ENCODE measurements at regions not wholly inside any gene's neighbourhood (a gene's known extent, or its start where the extent isn't known, plus 50 kb on each side); places are given as distances from the start of the nearest gene placed in this dataset.

- peak; percentile 2 for DNase-seq
Observed at GRCh38 chr10:106175760-106176377, 988.6 kb downstream of the SORCS1 start.

GRCh38 chr10:106173838-106174237 lies 990.7 kb downstream of the SORCS1 start:
- no peak for DNase-seq

GRCh38 chr10:106169241-106169640 lies 995.3 kb downstream of the SORCS1 start:
- no peak for DNase-seq

- no peak for DNase-seq
Observed at GRCh38 chr10:106167946-106168345, 996.6 kb downstream of the SORCS1 start.

GRCh38 chr10:106158241-106158640 lies 1006.3 kb downstream of the SORCS1 start:
- DNase-seq, result no peak

- DNase-seq, result no peak
Observed at GRCh38 chr10:106147021-106147420, 1017.5 kb downstream of the SORCS1 start.

GRCh38 chr10:106139915-106140314 lies 1024.6 kb downstream of the SORCS1 start:
- DNase-seq, result no peak

- no peak for DNase-seq
Observed at GRCh38 chr10:106136175-106136574, 1028.3 kb downstream of the SORCS1 start.

GRCh38 chr10:106134326-106135000 lies 1030.0 kb downstream of the SORCS1 start:
- DNase-seq, result no peak

GRCh38 chr10:106133451-106133850 lies 1031.1 kb downstream of the SORCS1 start:
- no peak for DNase-seq

- no peak for DNase-seq
Observed at GRCh38 chr10:106132956-106133355, 1031.5 kb downstream of the SORCS1 start.

GRCh38 chr10:106114656-106115186 lies 1049.8 kb downstream of the SORCS1 start:
- no peak for DNase-seq

GRCh38 chr10:106111246-106111645 lies 1053.3 kb downstream of the SORCS1 start:
- DNase-seq, result no peak

GRCh38 chr10:106107706-106108105 lies 1056.8 kb downstream of the SORCS1 start:
- DNase-seq, result no peak

GRCh38 chr10:106106114-106106513 lies 1058.4 kb downstream of the SORCS1 start:
- no peak for DNase-seq

GRCh38 chr10:106089855-106090254 lies 1074.7 kb downstream of the SORCS1 start:
- DNase-seq, result no peak

- no peak for DNase-seq
Observed at GRCh38 chr10:106086391-106086790, 1078.1 kb downstream of the SORCS1 start.

GRCh38 chr10:106083572-106083971 lies 1080.9 kb downstream of the SORCS1 start:
- no peak for DNase-seq

- DNase-seq, result no peak
Observed at GRCh38 chr10:106082865-106083264, 1081.6 kb downstream of the SORCS1 start.

- no peak for DNase-seq
Observed at GRCh38 chr10:106078895-106079576, 1085.5 kb downstream of the SORCS1 start.

- DNase-seq, result no peak
Observed at GRCh38 chr10:106076496-106076895, 1088.0 kb downstream of the SORCS1 start.

- DNase-seq, result no peak
Observed at GRCh38 chr10:106053061-106053460, 1111.4 kb downstream of the SORCS1 start.

- DNase-seq, result no peak
Observed at GRCh38 chr10:106044503-106044902, 1120.0 kb downstream of the SORCS1 start.

- no peak for DNase-seq
Observed at GRCh38 chr10:106043863-106044262, 1120.6 kb downstream of the SORCS1 start.
